ENCODE measurements at regions not wholly inside any gene's neighbourhood (a gene's known extent, or its start where the extent isn't known, plus 50 kb on each side); places are given as distances from the start of the nearest gene placed in this dataset.

DNA sequence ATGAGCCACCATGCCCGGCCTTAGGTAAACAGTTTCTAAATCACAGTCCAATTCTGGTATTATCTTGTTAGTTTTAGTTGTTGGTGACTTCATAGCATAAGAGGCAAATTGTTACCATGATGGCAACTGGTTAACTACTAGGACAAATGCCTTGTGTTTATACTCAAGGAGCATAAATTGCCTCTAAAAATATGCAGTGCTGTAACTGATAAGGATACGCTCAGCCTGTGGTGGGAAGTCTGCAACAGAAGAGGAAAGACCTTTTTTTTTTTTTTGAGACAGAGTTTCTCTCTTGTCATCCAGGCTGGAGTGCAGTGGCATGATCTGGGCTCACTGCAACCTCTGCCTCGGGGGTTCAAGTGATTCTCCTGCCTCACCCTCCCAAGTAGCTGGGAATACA is 311.9 kb upstream of the ARGLU1 start:
- Histone ChIP-seq H3K27me3 (ENCODE audit: control insufficient read depth, insufficient read depth, low read length, poor library complexity, severe bottlenecking) (no peaks in the 10 kb centered on the region), H3K9me3 (ENCODE audit: control insufficient read depth, low read length) (no peaks in the 10 kb centered on the region), H3K4me3 (ENCODE audit: insufficient read depth, low read depth, low read length) (no peak overlapping the region), H3K4me1 (ENCODE audit: control insufficient read depth, insufficient read depth, low read length) (peaks cover 43% of the 10 kb centered on the region), H3K27ac (ENCODE audit: insufficient read depth, low read depth, low read length, poor library complexity, severe bottlenecking) (no peak overlapping the region), H3K36me3 (ENCODE audit: control insufficient read depth, insufficient read depth, low read length) (no peaks in the 10 kb centered on the region)
- 84 to 92% methylated on average over 3 of the region's 3 CpGs for WGBS, 2 experiments

DNA sequence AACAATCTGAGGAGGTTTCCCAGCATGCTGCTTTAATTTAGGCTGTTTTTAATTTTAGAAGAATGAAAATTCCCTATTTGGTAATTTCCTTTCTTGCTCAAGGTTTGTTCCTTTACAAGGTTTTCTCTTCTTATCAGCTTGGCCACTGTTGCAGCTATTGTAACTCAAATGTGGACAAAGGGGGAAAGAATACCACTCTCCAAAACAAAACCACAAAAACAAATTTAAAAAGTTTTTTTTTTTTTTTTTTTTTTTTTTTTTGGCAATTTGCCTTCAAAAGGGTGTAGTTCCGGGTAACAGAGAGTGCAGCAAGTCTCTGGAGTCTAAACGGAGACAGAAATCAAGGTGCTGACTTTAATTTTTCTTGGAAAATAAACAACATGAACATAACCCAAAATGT is 306.4 kb upstream of the ARGLU1 start:
- Histone ChIP-seq H3K4me3 (ENCODE audit: insufficient read depth, low read depth, low read length) (no peak overlapping the region), H3K4me1 (ENCODE audit: control insufficient read depth, insufficient read depth, low read length) (peaks cover 6% of the 10 kb centered on the region), H3K36me3 (ENCODE audit: control insufficient read depth, insufficient read depth, low read length) (no peaks in the 10 kb centered on the region), H3K27me3 (ENCODE audit: control insufficient read depth, insufficient read depth, low read length, poor library complexity, severe bottlenecking) (no peaks in the 10 kb centered on the region), H3K9me3 (ENCODE audit: control insufficient read depth, low read length) (no peaks in the 10 kb centered on the region), H3K27ac (ENCODE audit: insufficient read depth, low read depth, low read length, poor library complexity, severe bottlenecking) (no peak overlapping the region)
- 92 to 95% methylated on average over 2 of the region's 2 CpGs for WGBS, 2 experiments

DNA sequence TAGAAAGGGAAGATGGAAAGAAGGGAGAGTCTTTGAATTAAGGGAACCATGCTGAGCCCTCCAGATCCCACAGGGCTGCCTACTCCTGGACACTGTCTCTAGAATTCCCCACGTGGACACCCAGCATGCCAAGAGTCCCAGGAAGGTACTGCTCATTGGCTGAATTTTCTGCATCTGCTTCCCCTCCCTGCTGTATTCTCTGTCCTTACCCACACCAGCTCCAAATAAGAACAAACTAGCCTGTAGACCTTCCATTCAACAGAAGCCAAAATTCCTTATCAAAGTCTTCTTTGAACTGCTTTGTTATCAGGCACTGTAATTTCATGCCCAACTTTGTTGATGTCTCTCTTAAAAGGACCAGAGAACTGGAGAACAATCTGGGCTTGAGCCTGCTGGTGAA is 305.9 kb upstream of the ARGLU1 start:
- no peak overlapping the region for H3K27ac ChIP-seq (ENCODE audit: insufficient read depth, low read depth, low read length, poor library complexity, severe bottlenecking)
- no peaks in the 10 kb centered on the region for H3K9me3 ChIP-seq (ENCODE audit: control insufficient read depth, low read length)
- 71 to 77% methylated on average over 1 of the region's 1 CpG for WGBS, 2 experiments
- no peak overlapping the region for H3K4me3 ChIP-seq (ENCODE audit: insufficient read depth, low read depth, low read length)
- H3K36me3 ChIP-seq (ENCODE audit: control insufficient read depth, insufficient read depth, low read length): no peaks in the 10 kb centered on the region
- H3K4me1 ChIP-seq (ENCODE audit: control insufficient read depth, insufficient read depth, low read length): peaks cover 6% of the 10 kb centered on the region
- H3K27me3 ChIP-seq (ENCODE audit: control insufficient read depth, insufficient read depth, low read length, poor library complexity, severe bottlenecking): no peaks in the 10 kb centered on the region

DNA sequence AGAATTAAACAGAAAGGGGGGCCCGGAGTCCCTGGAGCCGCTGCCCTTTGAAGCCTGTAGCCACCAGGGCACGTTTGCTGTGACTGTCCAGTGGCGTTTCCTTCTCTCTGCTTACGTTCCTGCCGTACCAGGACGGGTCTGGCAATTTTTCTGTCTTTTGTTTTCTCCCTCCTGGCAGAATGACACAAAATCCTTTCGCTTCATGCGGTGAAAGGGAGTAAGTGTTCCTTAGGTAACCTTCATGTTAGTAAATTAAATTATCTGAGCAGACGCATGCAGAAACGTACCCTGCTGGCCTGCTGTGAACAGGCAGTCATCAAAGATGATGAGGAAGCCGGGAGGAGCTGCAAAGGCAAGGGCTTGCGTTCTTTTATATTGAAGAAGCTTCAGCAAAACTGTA is 299.3 kb upstream of the ARGLU1 start:
- H3K4me1 ChIP-seq (ENCODE audit: control insufficient read depth, insufficient read depth, low read length): no peaks in the 10 kb centered on the region
- H3K27ac ChIP-seq (ENCODE audit: insufficient read depth, low read depth, low read length, poor library complexity, severe bottlenecking): no peak overlapping the region
- H3K9me3 ChIP-seq (ENCODE audit: control insufficient read depth, low read length): no peaks in the 10 kb centered on the region
- H3K4me3 ChIP-seq (ENCODE audit: insufficient read depth, low read depth, low read length): no peak overlapping the region
- no peaks in the 10 kb centered on the region for H3K27me3 ChIP-seq (ENCODE audit: control insufficient read depth, insufficient read depth, low read length, poor library complexity, severe bottlenecking)
- 56 to 57% methylated on average over 13 of the region's 13 CpGs for WGBS, 2 experiments
- H3K36me3 ChIP-seq (ENCODE audit: control insufficient read depth, insufficient read depth, low read length): no peaks in the 10 kb centered on the region

DNA sequence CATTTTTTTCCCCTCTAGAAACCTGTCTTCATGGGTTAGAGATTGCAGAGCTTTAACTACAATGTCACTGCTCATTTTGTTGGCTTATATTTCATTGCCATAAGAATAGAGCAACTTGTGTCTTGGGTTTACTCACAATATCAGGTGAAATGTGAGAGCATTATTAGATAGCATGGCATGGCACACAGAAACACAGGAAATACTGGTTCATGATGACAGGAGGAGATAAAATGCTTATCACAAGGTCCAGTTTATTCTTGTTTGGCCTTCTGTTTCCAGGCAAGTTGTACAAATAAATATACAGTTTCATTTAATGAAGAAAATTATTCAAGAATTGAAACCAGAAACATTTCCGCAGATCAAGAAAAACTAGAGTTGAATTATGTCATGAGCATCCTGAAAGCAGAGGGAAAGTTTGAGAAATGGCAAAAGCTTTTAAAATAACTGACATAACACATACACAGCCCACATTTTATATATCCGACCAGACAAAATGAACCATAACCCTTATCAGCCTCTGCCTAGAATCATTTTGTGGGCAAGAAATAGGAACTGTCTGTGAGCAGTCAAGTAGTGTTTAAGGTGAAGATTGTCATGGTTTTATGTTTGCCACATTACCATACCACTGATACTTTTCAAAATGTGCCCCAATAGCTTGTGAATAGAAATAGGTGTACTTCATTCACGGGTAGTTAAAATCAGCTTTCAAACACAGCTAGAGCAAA is 297.9 kb upstream of the ARGLU1 start:
- H3K27me3 ChIP-seq (ENCODE audit: control insufficient read depth, insufficient read depth, low read length, poor library complexity, severe bottlenecking): no peaks in the 10 kb centered on the region
- 89 to 94% methylated on average over 2 to 3 of the region's 3 CpGs for WGBS, 2 experiments
- H3K36me3 ChIP-seq (ENCODE audit: control insufficient read depth, insufficient read depth, low read length): no peaks in the 10 kb centered on the region
- no peak overlapping the region for H3K27ac ChIP-seq (ENCODE audit: insufficient read depth, low read depth, low read length, poor library complexity, severe bottlenecking)
- H3K4me1 ChIP-seq (ENCODE audit: control insufficient read depth, insufficient read depth, low read length): peaks cover 5% of the 10 kb centered on the region
- no peak overlapping the region for H3K4me3 ChIP-seq (ENCODE audit: insufficient read depth, low read depth, low read length)
- H3K9me3 ChIP-seq (ENCODE audit: control insufficient read depth, low read length): no peaks in the 10 kb centered on the region

DNA sequence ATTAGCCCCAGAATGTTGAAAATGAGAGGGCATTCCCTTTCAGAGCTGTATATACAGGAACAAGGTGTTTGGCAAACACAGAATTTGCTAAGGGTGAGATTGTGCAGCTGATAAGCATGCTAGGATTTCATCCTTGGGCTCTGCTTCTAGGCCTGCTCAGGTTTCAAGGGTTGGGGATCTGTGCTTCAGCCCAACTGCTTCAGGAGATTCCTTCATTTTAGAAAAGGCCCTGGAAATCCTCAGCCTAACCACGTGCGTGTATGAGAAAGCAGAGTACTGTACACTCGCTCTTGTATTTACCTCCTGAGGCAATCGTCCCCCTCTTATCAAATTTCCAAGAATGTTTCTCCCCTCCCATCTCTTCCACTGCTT is 291.6 kb upstream of the ARGLU1 start:
- Histone ChIP-seq H3K4me1 (ENCODE audit: control insufficient read depth, insufficient read depth, low read length) (peaks cover 21% of the 10 kb centered on the region), H3K9me3 (ENCODE audit: control insufficient read depth, low read length) (no peaks in the 10 kb centered on the region), H3K27me3 (ENCODE audit: control insufficient read depth, insufficient read depth, low read length, poor library complexity, severe bottlenecking) (no peaks in the 10 kb centered on the region), H3K27ac (ENCODE audit: insufficient read depth, low read depth, low read length, poor library complexity, severe bottlenecking) (no peak overlapping the region), H3K4me3 (ENCODE audit: insufficient read depth, low read depth, low read length) (no peak overlapping the region), H3K36me3 (ENCODE audit: control insufficient read depth, insufficient read depth, low read length) (no peaks in the 10 kb centered on the region)
- 30 to 32% methylated on average over 4 of the region's 4 CpGs for WGBS, 2 experiments

DNA sequence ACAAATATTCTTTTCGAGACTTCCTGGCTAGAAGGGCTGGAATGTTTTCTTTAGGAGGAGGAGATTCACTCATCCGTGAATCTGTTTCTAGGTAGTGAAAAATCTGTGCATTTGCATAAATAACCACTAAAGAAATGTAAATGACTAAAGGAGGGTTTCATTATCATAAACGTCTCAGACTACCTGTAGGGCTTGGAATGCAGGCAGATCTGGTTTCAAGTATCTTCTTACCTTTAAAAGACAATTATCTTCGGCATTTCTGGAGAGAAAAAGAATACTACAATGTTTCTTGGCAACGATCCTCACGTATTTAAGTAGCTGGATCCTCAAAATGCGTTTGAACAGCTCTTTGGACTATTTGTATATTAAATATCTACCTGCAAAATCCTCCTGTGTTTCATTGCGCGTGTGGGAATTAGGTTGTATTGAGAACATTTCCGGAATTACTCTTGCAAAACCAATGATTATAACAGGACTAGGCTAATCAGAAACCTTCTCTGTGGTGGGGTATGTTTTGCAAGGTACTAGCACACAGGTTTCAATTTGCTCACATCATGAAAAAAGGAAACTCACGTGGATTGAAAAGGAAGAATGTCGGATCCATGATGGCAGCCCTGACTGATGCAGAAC is 291.1 kb upstream of the ARGLU1 start:
- Histone ChIP-seq H3K4me3 (ENCODE audit: insufficient read depth, low read depth, low read length) (no peak overlapping the region), H3K9me3 (ENCODE audit: control insufficient read depth, low read length) (no peaks in the 10 kb centered on the region), H3K27ac (ENCODE audit: insufficient read depth, low read depth, low read length, poor library complexity, severe bottlenecking) (no peak overlapping the region), H3K36me3 (ENCODE audit: control insufficient read depth, insufficient read depth, low read length) (no peaks in the 10 kb centered on the region), H3K27me3 (ENCODE audit: control insufficient read depth, insufficient read depth, low read length, poor library complexity, severe bottlenecking) (no peaks in the 10 kb centered on the region), H3K4me1 (ENCODE audit: control insufficient read depth, insufficient read depth, low read length) (peaks cover 21% of the 10 kb centered on the region)
- 22 to 25% methylated on average over 5 to 11 of the region's 12 CpGs for WGBS, 2 experiments

DNA sequence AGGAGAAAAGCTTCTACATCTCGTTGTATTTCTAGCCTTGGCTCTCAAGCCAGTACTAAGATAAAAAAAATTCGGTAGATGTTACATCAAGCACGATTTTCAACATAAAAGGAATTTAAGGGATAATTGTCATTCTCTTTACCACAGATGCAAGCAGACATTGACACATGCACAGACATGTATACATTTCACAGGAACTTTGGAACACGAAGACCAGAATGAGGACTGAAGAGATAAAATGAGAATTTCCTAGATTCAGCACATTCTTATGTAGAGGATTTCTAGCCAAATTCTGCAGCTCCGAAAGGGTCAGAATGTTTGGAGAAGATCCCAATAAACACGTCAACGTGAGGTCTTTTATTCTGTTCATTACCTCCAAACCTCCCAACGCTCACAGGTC is 284.5 kb upstream of the ARGLU1 start:
- no peak overlapping the region for H3K27ac ChIP-seq (ENCODE audit: insufficient read depth, low read depth, low read length, poor library complexity, severe bottlenecking)
- H3K4me1 ChIP-seq (ENCODE audit: control insufficient read depth, insufficient read depth, low read length): no peaks in the 10 kb centered on the region
- no peaks in the 10 kb centered on the region for H3K36me3 ChIP-seq (ENCODE audit: control insufficient read depth, insufficient read depth, low read length)
- no peak overlapping the region for H3K4me3 ChIP-seq (ENCODE audit: insufficient read depth, low read depth, low read length)
- WGBS, 2 experiments: 89 to 90% methylated on average over 7 to 8 of the region's 8 CpGs
- H3K27me3 ChIP-seq (ENCODE audit: control insufficient read depth, insufficient read depth, low read length, poor library complexity, severe bottlenecking): no peaks in the 10 kb centered on the region
- H3K9me3 ChIP-seq (ENCODE audit: control insufficient read depth, low read length): no peaks in the 10 kb centered on the region

DNA sequence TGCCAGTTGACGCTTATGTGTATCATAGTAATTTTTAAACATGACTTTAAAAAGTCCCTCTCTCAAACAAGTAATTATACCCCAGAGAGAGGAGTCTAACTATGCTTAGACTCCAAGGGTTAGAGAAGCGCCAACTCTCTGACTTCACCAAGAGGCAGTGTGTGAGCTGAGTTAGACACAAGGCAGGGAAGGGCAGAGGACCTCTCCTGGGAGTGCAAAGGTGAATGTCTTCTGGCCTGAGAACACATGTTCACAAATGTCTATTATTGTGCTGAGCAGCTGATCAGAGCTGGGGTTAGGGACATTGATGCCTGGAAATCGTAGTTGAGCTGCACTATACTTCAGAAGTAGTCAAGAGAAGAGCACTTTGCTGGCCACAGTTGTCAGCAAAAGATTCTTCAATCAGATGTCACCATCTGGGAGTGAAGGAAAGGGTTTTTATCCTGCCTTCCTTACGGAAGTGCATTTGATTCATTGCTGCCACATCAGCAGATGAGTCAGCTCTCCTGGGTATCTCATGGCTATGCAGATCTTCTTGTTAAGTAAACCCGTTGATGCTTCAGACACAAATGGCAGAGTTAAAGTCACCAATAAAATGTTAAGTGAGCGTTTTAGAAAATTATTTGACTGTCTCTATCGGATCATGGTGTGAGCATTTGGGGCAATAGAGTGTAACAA is 283.2 kb upstream of the ARGLU1 start:
- WGBS, 2 experiments: 90% methylated on average over 5 to 7 of the region's 7 CpGs
- Histone ChIP-seq H3K4me3 (ENCODE audit: insufficient read depth, low read depth, low read length) (no peak overlapping the region), H3K9me3 (ENCODE audit: control insufficient read depth, low read length) (no peaks in the 10 kb centered on the region), H3K27me3 (ENCODE audit: control insufficient read depth, insufficient read depth, low read length, poor library complexity, severe bottlenecking) (no peaks in the 10 kb centered on the region), H3K4me1 (ENCODE audit: control insufficient read depth, insufficient read depth, low read length) (no peaks in the 10 kb centered on the region), H3K36me3 (ENCODE audit: control insufficient read depth, insufficient read depth, low read length) (no peaks in the 10 kb centered on the region), H3K27ac (ENCODE audit: insufficient read depth, low read depth, low read length, poor library complexity, severe bottlenecking) (no peak overlapping the region)

DNA sequence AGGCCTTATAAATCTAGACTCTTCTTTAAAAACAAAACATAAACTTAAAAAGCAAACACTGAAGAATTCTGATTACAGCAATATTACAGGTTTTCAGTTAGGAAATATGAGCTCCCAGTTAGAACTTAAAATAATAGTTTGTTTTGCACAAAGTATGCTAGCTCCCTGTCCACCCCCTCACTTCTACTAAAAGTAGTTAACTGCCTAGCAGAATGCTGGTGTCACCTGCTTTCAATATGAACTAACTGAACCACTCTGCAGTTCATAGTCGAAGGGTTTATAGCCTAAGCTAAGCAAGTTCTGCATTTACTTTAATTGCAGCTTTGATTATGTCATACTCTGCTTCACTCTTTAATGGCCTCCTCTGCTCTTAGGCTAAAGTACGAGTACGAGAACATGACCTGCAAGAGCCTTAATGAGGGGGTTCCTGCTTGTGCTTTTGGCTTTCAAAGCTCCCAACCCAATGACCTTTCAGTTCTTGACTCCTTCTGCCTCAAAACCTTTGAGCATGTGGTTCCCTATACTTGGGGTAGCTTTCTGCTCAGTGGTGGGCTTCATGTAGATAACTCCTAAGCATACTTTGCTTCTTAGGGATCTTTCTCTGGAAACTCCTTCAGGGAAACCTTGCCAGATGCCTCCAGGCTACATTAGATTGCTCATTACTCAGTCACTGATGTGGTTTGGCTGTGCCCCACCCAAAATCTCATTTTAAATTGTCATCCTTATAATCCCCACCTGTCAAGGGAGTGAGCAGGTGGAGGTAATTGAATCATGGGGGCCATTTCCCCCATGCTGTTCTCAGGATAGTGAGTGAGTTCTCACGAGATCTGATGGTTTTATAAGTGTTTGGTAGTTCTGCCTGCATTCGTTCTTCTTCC is 278.9 kb upstream of the ARGLU1 start:
- H3K27me3 ChIP-seq (ENCODE audit: control insufficient read depth, insufficient read depth, low read length, poor library complexity, severe bottlenecking): no peaks in the 10 kb centered on the region
- H3K9me3 ChIP-seq (ENCODE audit: control insufficient read depth, low read length): no peaks in the 10 kb centered on the region
- no peak overlapping the region for H3K4me3 ChIP-seq (ENCODE audit: insufficient read depth, low read depth, low read length)
- 94 to 95% methylated on average over 5 of the region's 5 CpGs for WGBS, 2 experiments
- H3K27ac ChIP-seq (ENCODE audit: insufficient read depth, low read depth, low read length, poor library complexity, severe bottlenecking): no peak overlapping the region
- H3K36me3 ChIP-seq (ENCODE audit: control insufficient read depth, insufficient read depth, low read length): no peaks in the 10 kb centered on the region
- no peaks in the 10 kb centered on the region for H3K4me1 ChIP-seq (ENCODE audit: control insufficient read depth, insufficient read depth, low read length)
